ENCODE measurements at regions not wholly inside any gene's neighbourhood (a gene's known extent, or its start where the extent isn't known, plus 50 kb on each side); places are given as distances from the start of the nearest gene placed in this dataset.
"Not testable (repeated sequence)": the region's sequence is repeated elsewhere in the genome, so short reads cannot be mapped to it uniquely, and the experiment has no call there.

- Histone ChIP-seq H3K4me3 (no peak overlapping the region), H3K27ac (no peak overlapping the region), H3K4me1 (no peaks in the 10 kb centered on the region), H3K9me3 (no peaks in the 10 kb centered on the region), H3K27me3 (no peaks in the 10 kb centered on the region), H3K36me3 (no peaks in the 10 kb centered on the region)
- TF ChIP-seq, protein P1, sequence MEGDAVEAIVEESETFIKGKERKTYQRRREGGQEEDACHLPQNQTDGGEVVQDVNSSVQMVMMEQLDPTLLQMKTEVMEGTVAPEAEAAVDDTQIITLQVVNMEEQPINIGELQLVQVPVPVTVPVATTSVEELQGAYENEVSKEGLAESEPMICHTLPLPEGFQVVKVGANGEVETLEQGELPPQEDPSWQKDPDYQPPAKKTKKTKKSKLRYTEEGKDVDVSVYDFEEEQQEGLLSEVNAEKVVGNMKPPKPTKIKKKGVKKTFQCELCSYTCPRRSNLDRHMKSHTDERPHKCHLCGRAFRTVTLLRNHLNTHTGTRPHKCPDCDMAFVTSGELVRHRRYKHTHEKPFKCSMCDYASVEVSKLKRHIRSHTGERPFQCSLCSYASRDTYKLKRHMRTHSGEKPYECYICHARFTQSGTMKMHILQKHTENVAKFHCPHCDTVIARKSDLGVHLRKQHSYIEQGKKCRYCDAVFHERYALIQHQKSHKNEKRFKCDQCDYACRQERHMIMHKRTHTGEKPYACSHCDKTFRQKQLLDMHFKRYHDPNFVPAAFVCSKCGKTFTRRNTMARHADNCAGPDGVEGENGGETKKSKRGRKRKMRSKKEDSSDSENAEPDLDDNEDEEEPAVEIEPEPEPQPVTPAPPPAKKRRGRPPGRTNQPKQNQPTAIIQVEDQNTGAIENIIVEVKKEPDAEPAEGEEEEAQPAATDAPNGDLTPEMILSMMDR (IDR thresholded peaks at IDR 0.05 in 4 of 5, conservative IDR thresholded peaks at IDR 0.05 in 1 of 5), result no peak
- no peak for TF ChIP-seq POLR2A (IDR thresholded peaks at IDR 0.05)
- intact Hi-C loops (cut with DNase I; ENCODE audit: low total_unique reads) (no loop called here), in situ Hi-C loops (cut with MboI; ENCODE audit: low sequenced_read_pairs in 4 of 4) (no loop called here)
- ATAC-seq (no peak), DNase-seq (no peak)
Observed at GRCh38 chr20:53809217-53809616, 215.6 kb upstream of the ZNF217 start.

- no peak overlapping the region for H3K27ac ChIP-seq
- no peak for DNase-seq
- ATAC-seq, result no peak
- no peaks in the 10 kb centered on the region for H3K4me1 ChIP-seq
- H3K27me3 ChIP-seq, result no peaks in the 10 kb centered on the region
- in situ Hi-C loops (cut with MboI; ENCODE audit: low sequenced_read_pairs in 4 of 4) (no loop called here), intact Hi-C loops (cut with DNase I; ENCODE audit: low total_unique reads) (no loop called here)
- H3K4me3 ChIP-seq, result no peak overlapping the region
- no peaks in the 10 kb centered on the region for H3K36me3 ChIP-seq
- no peak for TF ChIP-seq POLR2A (IDR thresholded peaks at IDR 0.05)
- TF ChIP-seq, protein P1 (IDR thresholded peaks at IDR 0.05 in 4 of 5, conservative IDR thresholded peaks at IDR 0.05 in 1 of 5), result no peak
- H3K9me3 ChIP-seq, result no peaks in the 10 kb centered on the region
Observed at GRCh38 chr20:53808733-53809132, 215.1 kb upstream of the ZNF217 start.

- H3K27me3 ChIP-seq; H3K27ac ChIP-seq; H3K4me3 ChIP-seq; H3K4me1 ChIP-seq; H3K9me3 ChIP-seq; DNase-seq; H3K36me3 ChIP-seq; in situ Hi-C loops (cut with MboI; ENCODE audit: low sequenced_read_pairs in 4 of 4); intact Hi-C loops (cut with DNase I; ENCODE audit: low total_unique reads); ATAC-seq: not testable (repeated sequence)
Observed at GRCh38 chr20:53808302-53808701, 214.7 kb upstream of the ZNF217 start.

- DNase-seq (no peak), ATAC-seq (no peak)
- Histone ChIP-seq H3K27me3 (no peaks in the 10 kb centered on the region), H3K27ac (no peak overlapping the region), H3K9me3 (no peaks in the 10 kb centered on the region), H3K4me1 (no peaks in the 10 kb centered on the region), H3K36me3 (no peaks in the 10 kb centered on the region), H3K4me3 (no peak overlapping the region)
- intact Hi-C loops (cut with DNase I; ENCODE audit: low total_unique reads) (no loop called here), in situ Hi-C loops (cut with MboI; ENCODE audit: low sequenced_read_pairs in 4 of 4) (no loop called here)
- no peak for TF ChIP-seq POLR2A (IDR thresholded peaks at IDR 0.05)
- TF ChIP-seq, protein P1 (IDR thresholded peaks at IDR 0.05 in 4 of 5, conservative IDR thresholded peaks at IDR 0.05 in 1 of 5), result no peak
Observed at GRCh38 chr20:53806683-53807401, 213.2 kb upstream of the ZNF217 start.

DNA sequence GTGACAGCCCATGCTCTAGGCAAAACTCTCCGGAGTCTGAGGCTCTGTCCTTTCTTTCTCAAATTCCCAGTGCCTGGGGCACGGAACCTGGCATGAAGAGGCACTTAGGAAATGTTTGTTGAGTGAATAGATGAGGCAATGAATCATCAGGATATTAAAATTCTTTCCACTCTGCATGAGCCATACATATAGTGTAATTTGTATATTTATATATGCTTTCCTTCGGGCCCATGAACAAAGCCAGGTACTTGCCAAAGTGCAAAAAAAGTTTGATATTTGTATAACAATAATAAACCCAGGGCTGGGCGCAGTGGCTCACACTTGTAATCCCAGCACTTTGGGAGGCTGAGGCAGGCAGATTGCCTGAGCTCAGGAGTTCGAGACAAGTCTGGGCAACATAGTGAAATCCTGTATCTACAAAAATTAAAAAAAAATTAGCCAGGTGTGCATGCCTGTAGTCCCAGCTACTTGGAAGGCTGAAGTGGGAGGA is 212.3 kb upstream of the ZNF217 start:
- no peaks in the 10 kb centered on the region for H3K4me1 ChIP-seq
- in situ Hi-C loops (cut with MboI; ENCODE audit: low sequenced_read_pairs in 4 of 4), result no loop called here
- H3K4me3 ChIP-seq, result no peak overlapping the region
- no peak overlapping the region for H3K27ac ChIP-seq
- H3K36me3 ChIP-seq, result no peaks in the 10 kb centered on the region
- no peak for ATAC-seq
- no peaks in the 10 kb centered on the region for H3K9me3 ChIP-seq
- intact Hi-C loops (cut with DNase I; ENCODE audit: low total_unique reads), result no loop called here
- no peaks in the 10 kb centered on the region for H3K27me3 ChIP-seq
- no peak for DNase-seq
- TF ChIP-seq, protein P1 (IDR thresholded peaks at IDR 0.05 in 4 of 5, conservative IDR thresholded peaks at IDR 0.05 in 1 of 5), result no peak
- no peak for TF ChIP-seq POLR2A (IDR thresholded peaks at IDR 0.05)

All from gastrocnemius medialis (tissue), 4 donors.